ENCODE measurements at regions not wholly inside any gene's neighbourhood (a gene's known extent, or its start where the extent isn't known, plus 50 kb on each side); places are given as distances from the start of the nearest gene placed in this dataset.

DNA sequence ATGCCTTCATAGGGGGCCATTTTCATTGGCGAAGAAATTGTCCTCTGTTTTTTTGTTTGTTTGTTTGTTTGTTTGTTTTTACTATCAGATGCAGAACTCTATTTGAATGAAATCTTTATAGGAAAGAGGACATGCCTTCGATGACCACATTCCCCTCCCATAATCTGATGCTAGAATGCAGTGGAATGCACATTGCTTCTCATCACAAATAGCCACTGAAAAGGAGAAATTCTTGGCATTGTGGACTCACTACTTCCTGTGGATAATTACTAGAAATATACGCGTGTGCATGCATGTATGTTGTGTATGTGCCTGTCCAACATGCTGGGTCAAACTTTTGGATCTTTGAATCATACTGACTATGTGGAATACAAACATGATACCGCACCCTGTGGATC is 70.5 kb upstream of the SFMBT2 start:
- in situ Hi-C loops (cut with MboI; ENCODE audit: low sequenced_read_pairs, unreplicated experiment), result no loop called here
- TF ChIP-seq, protein P1, sequence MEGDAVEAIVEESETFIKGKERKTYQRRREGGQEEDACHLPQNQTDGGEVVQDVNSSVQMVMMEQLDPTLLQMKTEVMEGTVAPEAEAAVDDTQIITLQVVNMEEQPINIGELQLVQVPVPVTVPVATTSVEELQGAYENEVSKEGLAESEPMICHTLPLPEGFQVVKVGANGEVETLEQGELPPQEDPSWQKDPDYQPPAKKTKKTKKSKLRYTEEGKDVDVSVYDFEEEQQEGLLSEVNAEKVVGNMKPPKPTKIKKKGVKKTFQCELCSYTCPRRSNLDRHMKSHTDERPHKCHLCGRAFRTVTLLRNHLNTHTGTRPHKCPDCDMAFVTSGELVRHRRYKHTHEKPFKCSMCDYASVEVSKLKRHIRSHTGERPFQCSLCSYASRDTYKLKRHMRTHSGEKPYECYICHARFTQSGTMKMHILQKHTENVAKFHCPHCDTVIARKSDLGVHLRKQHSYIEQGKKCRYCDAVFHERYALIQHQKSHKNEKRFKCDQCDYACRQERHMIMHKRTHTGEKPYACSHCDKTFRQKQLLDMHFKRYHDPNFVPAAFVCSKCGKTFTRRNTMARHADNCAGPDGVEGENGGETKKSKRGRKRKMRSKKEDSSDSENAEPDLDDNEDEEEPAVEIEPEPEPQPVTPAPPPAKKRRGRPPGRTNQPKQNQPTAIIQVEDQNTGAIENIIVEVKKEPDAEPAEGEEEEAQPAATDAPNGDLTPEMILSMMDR (IDR thresholded peaks at IDR 0.05; ENCODE audit: borderline replicate concordance, control extremely low read depth, extremely low read depth, insufficient read depth, missing control alignments), result no peak

DNA sequence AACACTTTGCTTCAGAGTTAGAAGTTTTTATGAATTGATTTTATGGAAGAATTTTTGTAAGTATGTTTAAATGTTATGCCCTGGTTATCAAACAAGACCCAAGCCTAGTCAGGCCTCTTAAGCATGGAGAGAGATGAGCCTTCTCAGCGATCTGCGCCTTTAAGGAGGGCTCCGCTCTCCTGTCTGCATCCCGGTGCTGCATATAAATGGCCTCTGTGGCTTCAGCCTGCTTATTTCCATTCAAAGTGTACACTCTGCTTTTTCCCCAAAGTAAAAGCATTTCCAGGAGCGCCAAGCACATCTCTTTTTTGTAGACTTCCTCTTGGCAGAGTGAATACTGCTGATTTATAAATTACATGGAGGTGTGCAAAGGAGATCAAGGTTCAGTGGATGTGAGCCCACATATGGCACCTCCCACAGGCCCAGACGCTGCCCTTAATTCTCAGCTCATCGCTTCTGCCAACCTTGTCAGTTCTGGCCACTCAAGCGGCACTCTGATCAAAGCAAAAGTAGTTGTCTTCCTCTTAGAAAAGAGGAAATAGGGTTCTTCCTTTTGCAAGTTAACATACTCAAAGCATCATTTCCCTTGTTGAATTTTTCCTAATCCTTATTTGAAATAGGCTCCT is 70.0 kb upstream of the SFMBT2 start:
- TF ChIP-seq, protein P1 (IDR thresholded peaks at IDR 0.05; ENCODE audit: borderline replicate concordance, control extremely low read depth, extremely low read depth, insufficient read depth, missing control alignments), result no peak
- in situ Hi-C loops (cut with MboI; ENCODE audit: low sequenced_read_pairs, unreplicated experiment), result no loop called here
- DNase-seq (ENCODE audit: low spot score), result no peak

More for the DNA sequence above, 70.5 kb upstream of the SFMBT2 start:
- DNase-seq (ENCODE audit: low spot score), result no peak

DNA sequence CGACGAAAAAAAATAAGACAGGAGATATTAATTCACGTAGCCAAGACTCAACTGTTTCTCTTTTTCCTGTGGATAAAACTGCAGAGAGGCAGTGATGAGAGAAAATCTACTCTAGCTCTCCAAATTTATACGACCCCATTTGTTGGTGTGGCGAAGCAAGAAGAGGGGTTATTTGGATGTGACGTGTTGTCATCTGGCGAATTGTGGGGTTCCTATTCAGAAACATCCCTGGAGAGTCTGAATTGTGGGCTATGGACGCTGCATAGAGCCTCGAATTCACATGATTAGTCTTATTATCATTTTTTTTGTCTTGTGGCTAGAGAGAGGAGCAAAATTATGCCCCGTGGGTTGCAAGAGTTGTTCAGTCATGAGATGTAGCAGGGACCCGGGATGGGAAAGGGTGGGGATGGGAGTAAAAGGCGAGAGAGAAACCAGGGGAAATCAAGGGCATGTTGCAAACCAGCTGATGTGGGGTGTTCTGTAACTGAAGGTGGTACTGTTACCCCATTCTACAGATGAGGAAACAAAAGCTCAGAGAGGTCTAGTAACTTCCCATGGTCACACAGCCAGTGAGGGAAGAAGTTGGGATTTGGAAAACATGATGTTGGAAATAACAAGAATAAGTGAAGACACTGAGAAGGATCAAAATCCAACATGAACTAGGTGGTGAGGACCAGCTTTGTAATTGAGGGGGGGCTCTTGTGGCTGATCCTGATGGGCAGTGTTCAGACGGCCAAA is 69.2 kb upstream of the SFMBT2 start:
- in situ Hi-C loops (cut with MboI; ENCODE audit: low sequenced_read_pairs, unreplicated experiment), result no loop called here
- no peak for DNase-seq (ENCODE audit: low spot score)
- TF ChIP-seq, protein P1 (IDR thresholded peaks at IDR 0.05; ENCODE audit: borderline replicate concordance, control extremely low read depth, extremely low read depth, insufficient read depth, missing control alignments), result no peak

DNA sequence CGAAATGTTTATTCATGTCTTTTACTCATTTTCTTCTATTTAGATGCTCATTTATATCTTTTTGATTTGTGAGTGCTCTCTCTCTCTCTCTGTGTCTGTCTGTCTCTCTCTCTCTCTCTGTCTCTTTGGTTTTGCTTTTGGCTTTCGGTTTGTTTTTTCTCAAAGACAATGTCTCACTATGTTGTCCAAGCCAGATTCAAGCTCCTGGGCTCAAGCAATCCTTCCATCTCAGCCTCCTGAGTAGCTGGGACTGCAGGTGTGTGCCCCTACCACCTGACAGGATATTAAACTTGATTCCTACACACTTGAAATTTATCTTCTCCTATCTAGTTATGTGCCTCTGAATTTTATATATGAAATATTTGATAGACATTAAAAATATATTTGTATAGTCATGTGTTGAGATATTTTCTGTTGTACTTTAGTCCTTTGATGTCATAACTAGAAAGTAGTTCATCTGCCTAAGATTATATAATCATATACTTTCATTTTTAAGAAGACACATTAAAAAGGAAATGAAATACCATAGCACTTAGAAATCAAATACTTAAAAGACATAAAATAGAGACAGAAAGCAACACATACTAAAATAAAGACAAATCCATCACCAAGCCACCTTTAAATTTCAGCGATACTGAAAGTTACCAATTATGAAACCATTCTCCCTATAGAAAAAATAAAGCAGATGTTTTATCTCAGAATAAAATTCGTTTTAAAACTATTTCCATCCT is 68.1 kb upstream of the SFMBT2 start:
- in situ Hi-C loops (cut with MboI; ENCODE audit: low sequenced_read_pairs, unreplicated experiment), result no loop called here
- no peak for DNase-seq (ENCODE audit: low spot score)
- TF ChIP-seq, protein P1 (IDR thresholded peaks at IDR 0.05; ENCODE audit: borderline replicate concordance, control extremely low read depth, extremely low read depth, insufficient read depth, missing control alignments), result no peak

DNA sequence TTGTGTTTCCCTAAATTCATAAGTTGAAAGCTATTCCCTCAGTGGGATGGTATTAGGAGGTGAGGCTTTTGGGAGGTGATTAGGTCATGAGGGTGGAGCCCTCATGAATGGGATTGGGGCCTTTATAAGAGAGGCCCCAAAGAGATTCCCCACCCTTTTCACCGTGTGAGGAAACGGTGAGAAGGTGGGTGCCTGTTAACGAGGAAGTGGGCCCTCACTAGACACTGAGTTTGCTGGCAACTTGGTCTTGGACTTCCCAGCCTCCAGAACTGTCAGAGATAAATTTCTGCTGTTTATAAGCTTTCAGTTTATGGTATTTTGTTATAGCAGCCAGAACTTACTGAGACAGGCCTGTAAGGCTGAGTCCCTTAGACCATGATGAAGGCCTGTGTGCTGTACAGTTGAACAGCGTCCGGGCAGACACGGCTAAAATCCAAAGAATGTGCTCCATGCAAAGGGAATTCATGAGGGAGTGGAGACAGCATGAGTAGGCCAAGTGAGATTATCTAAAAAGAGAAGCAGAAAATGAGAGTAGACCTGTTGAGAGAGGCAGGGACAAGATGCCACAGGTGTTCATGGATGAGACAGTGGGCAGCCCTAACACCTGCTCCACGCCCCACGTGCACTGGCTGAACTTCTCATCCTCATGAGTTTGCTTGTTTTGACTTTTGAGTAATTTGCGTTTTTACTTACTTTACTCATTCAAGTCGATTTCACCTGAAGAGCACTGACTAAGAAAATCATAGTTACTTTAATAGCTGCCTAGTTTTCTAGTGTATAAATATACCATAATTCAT is 66.9 kb upstream of the SFMBT2 start:
- in situ Hi-C loops (cut with MboI; ENCODE audit: low sequenced_read_pairs, unreplicated experiment), result no loop called here
- TF ChIP-seq, protein P1 (IDR thresholded peaks at IDR 0.05; ENCODE audit: borderline replicate concordance, control extremely low read depth, extremely low read depth, insufficient read depth, missing control alignments), result no peak
- DNase-seq (ENCODE audit: low spot score), result no peak

DNA sequence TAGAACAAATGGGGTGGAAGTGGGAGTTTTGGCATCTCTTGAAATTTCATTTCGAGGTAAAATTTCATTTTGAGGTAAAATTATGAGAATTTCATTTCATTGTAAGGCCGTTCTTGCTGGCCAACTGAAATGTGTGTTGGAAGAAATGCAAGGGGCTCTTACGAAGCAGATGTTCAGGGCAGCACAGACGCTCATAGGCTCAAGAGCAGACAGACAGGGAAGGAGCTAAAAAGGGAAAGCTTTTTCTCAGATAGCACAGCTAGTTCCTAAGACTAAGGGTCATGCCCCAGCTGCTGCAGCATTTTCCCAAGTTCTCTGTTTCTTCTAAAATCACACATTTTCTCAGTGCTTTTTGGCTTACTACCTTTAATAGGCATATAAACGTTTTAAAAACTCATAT is 65.1 kb upstream of the SFMBT2 start:
- in situ Hi-C loops (cut with MboI; ENCODE audit: low sequenced_read_pairs, unreplicated experiment), result no loop called here
- DNase-seq (ENCODE audit: low spot score), result no peak
- TF ChIP-seq, protein P1 (IDR thresholded peaks at IDR 0.05; ENCODE audit: borderline replicate concordance, control extremely low read depth, extremely low read depth, insufficient read depth, missing control alignments), result no peak
